ENCODE measurements at regions not wholly inside any gene's neighbourhood (a gene's known extent, or its start where the extent isn't known, plus 50 kb on each side); places are given as distances from the start of the nearest gene placed in this dataset.

DNA sequence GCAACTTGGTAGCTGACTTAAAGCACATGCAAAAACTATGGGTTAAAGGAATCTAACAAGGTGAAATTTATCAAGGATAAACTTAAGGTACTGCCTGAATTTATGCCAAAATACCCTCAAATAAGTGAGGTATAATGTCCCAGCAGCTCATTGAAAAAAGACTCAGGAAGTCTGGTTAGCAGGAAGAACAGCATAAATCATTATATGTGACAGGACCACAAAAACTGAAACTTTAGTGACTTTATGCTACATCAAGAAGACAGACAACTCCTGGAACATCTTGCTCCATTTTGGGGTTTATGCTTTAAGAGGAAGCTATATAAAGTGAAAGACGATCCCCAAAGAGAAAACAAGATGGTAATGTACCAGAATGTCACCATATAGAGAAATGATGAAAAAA lies 282.4 kb upstream of the ZNF462 start:
- Histone ChIP-seq H3K4me3 (ENCODE audit: low read length) (no peak overlapping the region), H3K4me1 (ENCODE audit: insufficient read depth, low read length) (peaks cover 20% of the 10 kb centered on the region), H3K27me3 (ENCODE audit: insufficient read depth, low read length) (no peaks in the 10 kb centered on the region), H3K9me3 (ENCODE audit: low read length) (no peaks in the 10 kb centered on the region), H3K36me3 (ENCODE audit: insufficient read depth, low read length) (no peaks in the 10 kb centered on the region), H2AFZ (ENCODE audit: low read depth, low read length) (no peak overlapping the region)

DNA sequence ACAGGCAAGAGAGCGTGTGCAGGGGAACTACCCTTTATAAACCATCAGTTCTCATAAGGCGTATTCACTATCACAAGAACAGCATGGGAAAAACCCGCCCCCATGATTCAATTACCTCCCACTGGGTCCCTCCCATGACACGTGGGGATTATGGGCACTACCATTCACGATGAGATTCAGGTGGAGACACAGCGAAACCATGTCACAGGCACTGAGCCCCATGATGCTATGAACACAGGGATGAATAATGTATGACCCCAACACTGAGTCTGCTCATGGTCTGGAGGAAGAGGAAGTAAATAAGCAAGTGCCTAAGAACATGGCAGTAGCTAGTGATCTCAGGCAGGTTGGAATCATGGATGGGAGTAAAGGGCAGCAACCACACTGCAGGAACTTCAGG lies 281.0 kb upstream of the ZNF462 start:
- H3K36me3 ChIP-seq (ENCODE audit: insufficient read depth, low read length) = no peaks in the 10 kb centered on the region
- H3K9me3 ChIP-seq (ENCODE audit: low read length) = no peaks in the 10 kb centered on the region
- H3K27me3 ChIP-seq (ENCODE audit: insufficient read depth, low read length) = no peaks in the 10 kb centered on the region
- peaks cover 8% of the 10 kb centered on the region for H3K4me1 ChIP-seq (ENCODE audit: insufficient read depth, low read length)
- H2AFZ ChIP-seq (ENCODE audit: low read depth, low read length) = no peak overlapping the region
- no peak overlapping the region for H3K4me3 ChIP-seq (ENCODE audit: low read length)

DNA sequence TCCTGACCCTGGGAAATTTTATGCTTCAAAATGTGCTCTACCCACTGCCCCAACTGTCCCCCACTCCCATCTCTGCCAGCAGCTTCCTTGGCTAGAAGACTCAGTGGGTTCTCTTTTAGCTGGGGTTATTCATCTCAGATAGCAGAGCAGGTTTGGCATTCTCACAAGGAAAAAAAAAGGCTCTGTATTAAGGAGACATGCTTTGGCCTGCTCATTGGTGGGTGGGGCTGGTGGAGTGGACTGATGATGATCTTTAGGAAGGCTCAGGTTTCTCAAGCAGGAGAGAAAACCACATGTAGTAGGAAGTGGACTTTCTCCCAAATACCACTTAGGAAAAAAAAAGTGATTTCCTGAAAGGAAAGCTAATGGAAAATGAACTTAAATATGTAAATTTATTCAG lies 279.2 kb upstream of the ZNF462 start:
- Histone ChIP-seq H3K27me3 (ENCODE audit: insufficient read depth, low read length) (no peaks in the 10 kb centered on the region), H3K36me3 (ENCODE audit: insufficient read depth, low read length) (no peaks in the 10 kb centered on the region), H2AFZ (ENCODE audit: low read depth, low read length) (no peak overlapping the region)

DNA sequence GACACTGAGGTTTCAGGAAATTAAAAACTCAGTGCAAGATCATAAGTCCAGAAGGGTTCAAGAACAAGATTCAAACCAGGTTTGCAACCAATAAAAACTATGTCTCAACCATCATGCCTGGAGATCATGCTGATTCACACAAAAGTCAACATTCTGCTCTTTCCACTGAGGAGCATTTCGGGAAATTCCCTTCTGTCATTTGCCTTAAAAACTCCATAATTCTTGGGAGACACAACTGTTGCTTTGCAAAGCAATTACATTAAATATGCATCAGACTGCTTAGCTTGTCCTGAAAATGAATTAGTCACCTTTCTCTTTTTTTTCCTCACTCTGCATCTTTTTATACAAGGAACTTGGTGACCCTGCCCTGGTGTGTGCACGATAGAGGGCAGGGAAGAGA lies 275.9 kb upstream of the ZNF462 start:
- Histone ChIP-seq H3K4me1 (ENCODE audit: insufficient read depth, low read length) (peaks cover 14% of the 10 kb centered on the region), H3K9me3 (ENCODE audit: low read length) (no peaks in the 10 kb centered on the region), H3K4me3 (ENCODE audit: low read length) (no peak overlapping the region), H2AFZ (ENCODE audit: low read depth, low read length) (no peak overlapping the region), H3K27me3 (ENCODE audit: insufficient read depth, low read length) (no peaks in the 10 kb centered on the region), H3K36me3 (ENCODE audit: insufficient read depth, low read length) (no peaks in the 10 kb centered on the region)

More for the DNA sequence above, 279.2 kb upstream of the ZNF462 start:
- Histone ChIP-seq H3K4me1 (ENCODE audit: insufficient read depth, low read length) (peaks cover 13% of the 10 kb centered on the region), H3K4me3 (ENCODE audit: low read length) (no peak overlapping the region), H3K9me3 (ENCODE audit: low read length) (no peaks in the 10 kb centered on the region)

DNA sequence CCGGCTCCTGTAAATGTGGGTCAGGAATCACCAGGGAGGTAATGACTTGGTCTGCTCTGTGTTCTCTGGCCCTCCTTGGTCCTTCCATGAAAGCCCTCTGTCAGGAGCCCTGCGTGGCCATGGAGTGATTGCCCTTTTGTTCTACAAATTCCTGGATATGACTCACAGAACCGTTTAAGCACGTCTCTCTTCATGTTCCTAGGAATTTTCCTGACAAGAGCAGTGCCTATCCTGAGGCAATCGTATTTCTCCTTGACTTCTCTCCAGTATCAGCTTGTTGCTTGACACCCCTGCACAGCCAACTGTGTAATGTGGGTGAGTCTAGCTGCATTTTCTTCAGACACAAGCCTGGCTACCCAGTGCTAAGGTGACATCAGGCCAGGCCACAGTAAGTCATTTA lies 274.3 kb upstream of the ZNF462 start:
- peaks cover 8% of the 10 kb centered on the region for H3K4me1 ChIP-seq (ENCODE audit: insufficient read depth, low read length)
- H3K27me3 ChIP-seq (ENCODE audit: insufficient read depth, low read length) = no peaks in the 10 kb centered on the region
- H3K9me3 ChIP-seq (ENCODE audit: low read length) = no peaks in the 10 kb centered on the region
- H3K4me3 ChIP-seq (ENCODE audit: low read length) = no peak overlapping the region
- H2AFZ ChIP-seq (ENCODE audit: low read depth, low read length) = no peak overlapping the region
- no peaks in the 10 kb centered on the region for H3K36me3 ChIP-seq (ENCODE audit: insufficient read depth, low read length)

DNA sequence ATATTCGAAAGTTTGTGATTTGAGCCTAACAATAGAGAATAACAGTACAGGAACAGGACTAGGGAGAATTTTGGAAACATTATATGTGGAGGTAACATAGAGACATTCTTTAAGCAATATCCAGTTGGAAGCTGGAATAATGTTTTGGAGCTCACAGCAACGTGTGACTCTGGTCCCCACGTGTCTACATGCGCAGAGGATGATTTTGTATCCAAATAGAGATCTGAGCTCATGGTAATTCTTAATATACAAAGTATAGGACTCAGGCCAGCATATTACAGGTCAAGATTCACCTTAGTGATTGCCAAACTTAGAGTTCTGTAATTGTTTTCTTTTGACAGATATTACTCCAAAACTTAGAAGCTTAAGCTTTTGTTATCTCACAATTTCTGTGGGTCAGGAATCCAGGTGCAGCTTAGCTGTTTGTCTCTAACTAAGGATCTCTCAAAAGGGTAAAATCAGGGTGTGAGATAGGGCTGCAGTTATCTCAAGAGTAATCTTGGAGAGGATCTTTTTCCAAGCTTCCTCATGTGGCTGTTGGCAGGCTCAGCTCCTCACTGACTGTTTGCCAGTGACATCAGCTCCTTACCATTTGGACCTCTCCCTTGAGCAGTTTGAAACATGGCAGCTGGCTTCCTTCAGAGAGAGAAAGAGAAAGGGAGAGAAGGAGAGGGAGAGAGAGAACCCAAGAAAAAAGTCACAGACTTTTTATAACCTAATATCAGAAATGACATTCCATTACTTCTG lies 272.0 kb upstream of the ZNF462 start:
- Histone ChIP-seq H3K4me1 (ENCODE audit: insufficient read depth, low read length) (peaks cover 8% of the 10 kb centered on the region), H3K36me3 (ENCODE audit: insufficient read depth, low read length) (no peaks in the 10 kb centered on the region), H3K4me3 (ENCODE audit: low read length) (no peak overlapping the region), H3K9me3 (ENCODE audit: low read length) (no peaks in the 10 kb centered on the region), H2AFZ (ENCODE audit: low read depth, low read length) (no peak overlapping the region), H3K27me3 (ENCODE audit: insufficient read depth, low read length) (no peaks in the 10 kb centered on the region)

DNA sequence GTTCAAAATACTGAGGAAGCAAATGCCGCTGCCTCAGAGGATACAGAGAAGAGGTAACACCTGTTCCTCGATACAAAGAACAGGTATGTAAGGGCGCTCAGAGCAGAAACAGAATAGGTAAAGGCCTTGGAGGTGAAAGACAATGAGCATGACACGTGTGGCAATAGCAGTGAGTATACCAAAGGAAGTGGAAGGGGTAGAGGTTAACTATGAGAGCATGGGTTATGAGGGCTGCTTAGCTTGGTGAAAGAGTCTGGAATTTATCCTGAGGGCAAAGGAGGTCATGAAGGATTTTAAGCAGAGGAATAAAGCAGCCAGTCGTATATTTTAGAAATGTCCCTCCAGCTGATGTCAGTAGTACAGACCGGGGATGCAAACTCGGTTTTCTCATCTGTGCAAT lies 269.8 kb upstream of the ZNF462 start:
- no peaks in the 10 kb centered on the region for H3K36me3 ChIP-seq (ENCODE audit: insufficient read depth, low read length)
- H2AFZ ChIP-seq (ENCODE audit: low read depth, low read length) = no peak overlapping the region
- no peak overlapping the region for H3K4me3 ChIP-seq (ENCODE audit: low read length)
- no peaks in the 10 kb centered on the region for H3K27me3 ChIP-seq (ENCODE audit: insufficient read depth, low read length)
- no peaks in the 10 kb centered on the region for H3K9me3 ChIP-seq (ENCODE audit: low read length)
- H3K4me1 ChIP-seq (ENCODE audit: insufficient read depth, low read length) = peaks cover 5% of the 10 kb centered on the region

DNA sequence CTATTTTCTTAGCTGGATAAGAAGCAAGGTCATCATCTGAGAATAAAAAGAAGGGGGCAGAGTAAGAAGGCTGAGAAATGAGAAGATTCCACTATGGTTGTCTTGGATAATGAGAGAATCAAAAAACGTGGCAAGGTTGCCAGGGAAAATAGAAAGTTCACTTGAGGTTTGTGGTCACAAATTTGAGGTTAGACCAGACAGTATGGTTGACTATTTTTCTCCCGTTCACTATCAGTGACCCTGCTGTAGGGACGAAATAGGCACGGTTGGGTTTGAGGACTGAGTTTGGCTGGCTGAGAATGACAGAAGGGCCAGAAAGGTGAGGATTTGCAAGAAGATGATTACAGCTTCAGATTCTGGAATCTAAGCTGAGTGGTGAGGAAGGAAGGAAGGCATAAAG lies 266.0 kb upstream of the ZNF462 start:
- Histone ChIP-seq H3K36me3 (ENCODE audit: insufficient read depth, low read length) (no peaks in the 10 kb centered on the region), H3K27me3 (ENCODE audit: insufficient read depth, low read length) (no peaks in the 10 kb centered on the region), H3K4me3 (ENCODE audit: low read length) (no peak overlapping the region), H2AFZ (ENCODE audit: low read depth, low read length) (no peak overlapping the region), H3K4me1 (ENCODE audit: insufficient read depth, low read length) (no peaks in the 10 kb centered on the region), H3K9me3 (ENCODE audit: low read length) (no peaks in the 10 kb centered on the region)

DNA sequence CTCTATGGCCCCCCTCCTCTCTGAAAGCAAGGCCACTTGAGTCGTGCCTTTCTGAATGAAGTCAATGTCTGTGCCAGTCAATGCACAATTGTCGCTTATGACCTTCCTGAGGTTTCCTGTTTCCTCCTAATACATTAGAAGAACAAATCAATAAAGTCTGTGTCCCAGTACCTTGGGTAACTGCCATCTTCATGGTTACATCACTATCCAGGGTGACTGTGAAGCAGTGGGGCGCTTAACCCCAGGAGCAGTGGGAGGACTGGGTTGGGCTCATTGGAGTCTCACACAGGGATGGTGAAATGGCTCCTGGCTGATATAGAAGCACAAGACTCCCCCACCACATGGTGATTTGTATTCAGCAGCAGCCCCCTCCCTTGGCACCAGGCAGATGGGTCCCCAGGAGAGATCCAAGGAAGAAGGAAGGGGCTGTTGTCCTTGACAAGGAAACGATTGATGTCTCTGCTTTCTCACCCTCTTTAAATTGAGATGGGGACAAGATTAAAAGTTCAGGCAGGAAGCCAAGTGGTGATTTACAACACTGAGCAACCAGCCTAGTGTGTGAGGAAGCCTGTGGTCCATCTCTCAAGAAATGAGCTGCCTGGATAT lies 261.9 kb upstream of the ZNF462 start:
- Histone ChIP-seq H2AFZ (ENCODE audit: low read depth, low read length) (no peak overlapping the region), H3K4me1 (ENCODE audit: insufficient read depth, low read length) (peaks cover 6% of the 10 kb centered on the region), H3K27me3 (ENCODE audit: insufficient read depth, low read length) (no peaks in the 10 kb centered on the region), H3K4me3 (ENCODE audit: low read length) (no peak overlapping the region), H3K9me3 (ENCODE audit: low read length) (no peaks in the 10 kb centered on the region), H3K36me3 (ENCODE audit: insufficient read depth, low read length) (no peaks in the 10 kb centered on the region)

DNA sequence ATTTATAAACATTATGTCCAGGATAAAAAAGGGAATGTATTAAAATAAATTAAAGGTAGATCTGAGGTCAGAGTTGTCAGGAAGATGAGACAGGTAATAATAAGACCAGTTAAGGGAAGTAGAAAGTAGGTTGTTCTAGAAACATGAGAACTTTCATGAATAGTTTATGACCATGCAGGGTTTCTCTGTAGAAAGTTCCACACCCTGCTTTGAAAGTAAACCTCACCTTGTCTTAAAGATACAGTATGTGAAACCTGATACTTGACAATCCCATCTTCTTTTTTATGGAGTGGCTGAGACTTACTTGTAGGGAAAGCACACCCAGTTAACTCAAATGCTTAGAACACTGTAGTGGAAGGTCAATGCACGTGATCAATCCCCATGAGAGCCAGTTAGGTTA lies 260.6 kb upstream of the ZNF462 start:
- no peaks in the 10 kb centered on the region for H3K36me3 ChIP-seq (ENCODE audit: insufficient read depth, low read length)
- peaks cover 6% of the 10 kb centered on the region for H3K4me1 ChIP-seq (ENCODE audit: insufficient read depth, low read length)
- no peak overlapping the region for H2AFZ ChIP-seq (ENCODE audit: low read depth, low read length)
- no peaks in the 10 kb centered on the region for H3K27me3 ChIP-seq (ENCODE audit: insufficient read depth, low read length)
- H3K9me3 ChIP-seq (ENCODE audit: low read length) = no peaks in the 10 kb centered on the region
- H3K4me3 ChIP-seq (ENCODE audit: low read length) = no peak overlapping the region

DNA sequence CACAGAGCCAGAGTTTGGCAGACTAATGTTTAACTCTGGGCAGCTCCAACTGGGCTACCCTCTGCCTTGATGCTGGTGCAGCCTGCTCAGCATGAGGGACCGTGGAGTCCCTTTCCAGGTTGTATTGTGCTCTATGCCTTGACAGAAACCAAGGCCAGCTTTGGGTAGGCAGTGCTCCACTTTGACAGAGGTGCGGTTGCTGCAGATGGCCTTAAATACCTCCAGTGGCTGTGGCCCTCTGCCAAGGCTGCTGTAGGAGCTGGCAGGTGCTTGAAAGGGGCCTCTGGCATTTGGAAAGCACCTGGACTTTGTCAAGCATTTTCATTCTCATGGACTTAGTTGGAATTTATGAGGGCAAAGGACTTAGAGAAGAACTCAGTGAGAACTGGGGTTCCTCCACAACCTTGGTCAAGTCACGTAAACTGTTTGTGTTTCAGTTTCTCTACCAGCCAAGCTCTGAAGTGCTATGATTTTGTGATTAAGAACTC lies 249.7 kb upstream of the ZNF462 start:
- H3K4me1 ChIP-seq (ENCODE audit: insufficient read depth, low read length) = peaks cover 13% of the 10 kb centered on the region
- no peaks in the 10 kb centered on the region for H3K9me3 ChIP-seq (ENCODE audit: low read length)
- H3K36me3 ChIP-seq (ENCODE audit: insufficient read depth, low read length) = no peaks in the 10 kb centered on the region
- no peaks in the 10 kb centered on the region for H3K27me3 ChIP-seq (ENCODE audit: insufficient read depth, low read length)
- no peak overlapping the region for H2AFZ ChIP-seq (ENCODE audit: low read depth, low read length)
- H3K4me3 ChIP-seq (ENCODE audit: low read length) = no peak overlapping the region

DNA sequence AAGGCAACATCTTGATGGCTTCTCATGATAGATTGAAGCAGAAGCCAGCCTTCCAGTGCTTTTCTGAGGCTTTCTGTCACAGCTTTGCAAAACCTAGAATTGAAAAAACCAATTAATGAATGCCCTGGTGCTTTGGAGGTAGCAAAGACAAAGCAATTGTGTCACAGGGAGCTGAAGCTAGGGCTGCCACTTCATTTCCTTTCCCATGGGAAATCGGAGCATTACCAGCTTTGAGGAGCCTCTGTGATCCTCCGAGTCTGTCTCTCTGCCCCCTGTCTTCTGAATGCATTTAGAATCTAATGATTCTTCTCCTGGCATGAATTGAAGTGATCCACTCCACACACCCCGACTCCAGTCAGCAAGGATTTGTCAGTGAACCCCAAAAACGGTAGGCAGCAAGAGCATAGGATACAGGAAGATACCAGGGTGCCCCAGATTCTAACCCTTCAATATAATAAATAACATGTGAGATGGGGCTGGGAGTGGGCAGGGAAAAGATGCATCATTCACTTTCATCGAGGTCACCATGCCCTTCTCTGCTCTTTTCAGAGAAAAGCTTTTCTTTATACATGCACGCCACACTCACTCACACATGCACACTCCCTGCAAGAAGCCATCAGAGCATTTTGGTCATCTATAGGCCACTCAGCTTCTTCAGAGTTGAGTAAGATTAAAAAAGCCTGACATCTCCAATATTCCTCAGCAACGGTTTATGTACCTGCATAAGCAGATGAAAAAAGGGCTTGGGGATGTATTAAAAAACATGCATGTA lies 247.7 kb upstream of the ZNF462 start:
- Histone ChIP-seq H3K27me3 (ENCODE audit: insufficient read depth, low read length) (no peaks in the 10 kb centered on the region), H3K4me1 (ENCODE audit: insufficient read depth, low read length) (peaks cover 20% of the 10 kb centered on the region), H3K4me3 (ENCODE audit: low read length) (no peak overlapping the region), H3K9me3 (ENCODE audit: low read length) (no peaks in the 10 kb centered on the region), H2AFZ (ENCODE audit: low read depth, low read length) (no peak overlapping the region), H3K36me3 (ENCODE audit: insufficient read depth, low read length) (no peaks in the 10 kb centered on the region)

DNA sequence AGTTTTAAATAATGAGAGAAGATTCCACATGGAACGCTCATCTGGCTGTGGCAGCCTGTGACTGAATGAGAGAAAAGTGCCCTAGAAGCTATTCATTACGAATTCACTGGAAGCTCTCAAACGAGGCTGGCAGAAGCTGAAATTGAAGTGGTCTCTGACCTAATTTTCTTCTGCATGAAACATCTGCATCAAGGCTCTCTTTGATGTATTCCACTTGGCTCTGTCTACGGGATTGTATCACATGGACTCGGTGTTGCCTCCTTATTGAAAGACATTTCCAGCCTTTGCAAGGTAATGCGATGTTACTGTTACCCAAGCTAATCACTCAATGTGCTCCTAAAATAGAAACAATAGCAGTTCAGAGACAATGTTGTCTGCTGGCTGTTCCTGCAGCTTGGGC lies 246.9 kb upstream of the ZNF462 start:
- Histone ChIP-seq H2AFZ (ENCODE audit: low read depth, low read length) (no peak overlapping the region), H3K27me3 (ENCODE audit: insufficient read depth, low read length) (no peaks in the 10 kb centered on the region), H3K4me1 (ENCODE audit: insufficient read depth, low read length) (peaks cover 27% of the 10 kb centered on the region), H3K4me3 (ENCODE audit: low read length) (no peak overlapping the region), H3K36me3 (ENCODE audit: insufficient read depth, low read length) (no peaks in the 10 kb centered on the region), H3K9me3 (ENCODE audit: low read length) (no peaks in the 10 kb centered on the region)
